GM19455 (cell line): ENCODE measurements at regions not wholly inside any gene's neighbourhood (a gene's known extent, or its start where the extent isn't known, plus 50 kb on each side); places are given as distances from the start of the nearest gene placed in this dataset.

Source experiments
- ATAC-seq: cut with Tn5 transposase; IDR thresholded peaks from one replicate; pipeline ENCODE4 v1.9.1; 2021; ENCODE audit not compliant: unreplicated experiment

DNA sequence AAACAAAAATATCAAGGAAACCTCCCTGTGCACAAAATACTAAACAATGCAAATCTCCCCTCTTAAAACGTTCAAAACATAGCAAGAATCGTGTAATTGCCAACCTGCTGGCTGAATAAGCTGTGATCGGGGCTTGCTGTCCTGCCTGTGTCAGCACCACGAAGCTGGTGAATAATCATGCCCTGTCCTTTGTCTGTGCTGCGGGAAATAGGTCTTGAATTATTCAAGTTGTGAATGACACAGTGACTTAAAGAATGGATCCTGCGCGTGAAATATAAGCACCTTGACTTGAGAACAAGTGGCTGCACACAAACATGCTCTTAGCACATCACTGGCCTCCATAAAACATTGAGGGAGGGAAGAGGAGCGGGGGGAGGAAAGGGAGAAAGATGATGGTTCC, 130.2 kb downstream of the OAT start:
- no peak for ATAC-seq

DNA sequence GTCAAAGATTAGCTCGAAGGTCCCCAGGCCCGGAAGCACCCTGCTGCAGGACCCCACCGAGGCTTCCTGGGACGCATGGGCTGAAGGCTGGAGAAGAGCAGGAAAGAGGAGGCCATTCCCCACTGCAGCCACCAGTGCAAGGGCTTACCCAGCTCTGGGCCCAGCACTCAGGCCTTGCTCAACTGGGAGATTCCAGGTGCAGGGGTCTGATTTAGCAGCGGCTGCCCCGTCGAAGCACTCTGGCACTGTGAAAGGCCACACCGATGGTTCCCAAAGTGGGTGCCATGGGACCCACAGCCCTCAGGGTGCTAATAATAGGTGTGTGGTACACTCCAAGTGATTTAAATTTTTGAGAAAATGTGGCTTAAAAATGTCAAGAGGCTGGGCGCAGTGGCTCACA, 130.9 kb downstream of the OAT start:
- ATAC-seq, result no peak

DNA sequence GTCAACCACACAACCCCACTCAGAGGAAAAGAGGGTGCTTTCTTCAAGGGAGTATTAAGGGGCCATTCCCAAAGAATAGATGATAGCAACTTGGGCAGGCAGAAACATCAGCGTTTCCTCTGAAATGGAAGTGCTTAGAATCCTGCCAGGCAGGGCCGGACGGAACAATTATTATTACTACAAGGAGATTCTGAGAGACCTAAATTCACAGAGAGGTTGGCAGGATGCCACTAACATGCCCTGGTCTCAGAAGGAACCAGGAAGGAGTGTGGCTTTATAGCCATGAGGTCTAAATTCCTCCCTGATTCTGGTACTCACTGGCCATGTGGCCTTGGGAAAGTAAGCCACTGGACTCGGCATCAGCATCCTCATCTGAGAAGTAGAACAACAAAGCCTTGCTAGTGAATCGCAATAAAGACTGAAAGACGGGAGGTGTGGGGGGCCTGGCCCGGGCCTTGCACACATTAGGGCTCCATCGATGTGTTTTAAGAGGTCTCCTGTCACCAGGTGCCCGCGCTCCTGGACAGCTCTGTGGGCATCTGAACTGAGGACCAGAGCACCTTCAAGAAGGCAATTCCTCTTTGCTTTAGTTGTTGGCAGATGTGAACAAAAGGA, 131.5 kb downstream of the OAT start:
- no peak for ATAC-seq

DNA sequence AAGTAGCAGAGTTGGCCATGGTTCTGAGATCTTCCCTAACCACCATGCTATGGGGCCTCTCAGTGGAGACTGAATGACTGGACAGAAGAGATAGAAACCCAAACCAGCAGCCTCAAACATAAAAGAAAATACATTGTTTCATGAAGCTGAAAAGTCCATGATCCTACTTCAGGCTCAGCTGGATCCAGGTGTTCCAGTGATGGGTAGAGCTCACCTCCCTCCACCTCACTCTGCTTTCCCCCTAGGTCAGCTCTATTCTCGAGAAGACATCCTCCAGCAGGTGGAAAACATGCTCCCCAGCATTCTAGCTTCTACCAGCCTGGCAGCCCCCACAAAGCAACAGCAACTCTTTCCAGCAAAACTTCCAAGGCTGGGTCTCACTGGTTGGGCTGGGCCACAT, 132.1 kb downstream of the OAT start:
- ATAC-seq, result no peak

DNA sequence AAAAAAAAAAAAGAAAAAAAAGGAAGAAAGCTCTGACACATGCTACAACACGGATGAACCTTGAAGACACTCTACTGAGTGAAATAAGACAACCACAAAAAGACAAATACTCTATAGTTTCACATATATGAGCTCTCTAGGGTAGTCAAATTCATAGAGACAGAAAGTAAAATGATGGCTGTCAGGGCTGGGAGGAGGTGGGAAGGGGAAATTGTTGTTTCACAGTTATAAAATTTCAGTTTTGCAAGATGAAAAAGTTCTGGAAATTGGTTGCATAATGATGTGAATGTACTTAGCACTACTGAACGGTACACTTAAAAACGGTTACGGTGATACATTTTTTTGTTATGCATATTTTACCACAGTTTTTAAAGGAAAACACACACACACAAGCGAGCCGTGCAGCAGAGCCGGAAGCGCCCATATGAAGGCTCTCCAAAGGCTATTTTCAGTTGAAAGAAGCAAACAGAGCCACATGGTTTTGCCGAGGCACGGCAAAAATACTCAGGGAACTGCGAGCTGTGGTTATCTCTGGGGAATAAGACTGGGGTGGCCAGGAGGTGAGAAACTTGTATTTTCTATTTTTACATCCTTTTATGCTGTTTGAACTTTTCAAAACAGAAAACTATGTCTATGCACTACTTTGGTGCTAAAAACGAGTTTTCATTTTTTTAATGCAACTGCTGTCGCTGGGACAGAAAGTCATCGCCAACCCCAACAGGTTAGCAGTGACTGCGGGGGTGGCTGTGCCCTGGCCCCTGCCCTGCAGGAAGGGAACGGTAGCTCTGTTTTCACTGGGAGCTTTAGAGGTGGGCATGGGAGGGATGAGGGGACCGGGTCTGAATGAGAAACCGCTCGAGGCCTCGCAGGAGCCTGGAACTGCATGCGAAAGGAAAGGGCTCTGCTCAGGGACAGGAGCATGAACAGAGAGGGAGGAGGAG, 132.9 kb downstream of the OAT start:
- ATAC-seq, result peak; percentile 61

DNA sequence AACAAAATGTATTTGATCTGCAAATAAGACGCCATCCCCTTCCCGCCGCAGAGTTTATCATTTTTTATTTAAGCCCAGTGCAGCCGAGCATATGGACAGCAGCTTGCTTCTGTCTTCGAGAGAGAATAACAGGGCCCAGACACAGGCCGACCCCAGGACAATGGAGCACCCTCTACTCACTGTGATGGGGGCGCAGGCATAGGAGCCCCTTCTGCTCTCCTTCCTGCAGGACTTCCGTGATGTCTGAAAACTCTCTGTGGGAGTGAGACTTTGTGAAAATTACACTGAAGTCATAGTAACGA, 134.8 kb downstream of the OAT start:
- no peak for ATAC-seq

DNA sequence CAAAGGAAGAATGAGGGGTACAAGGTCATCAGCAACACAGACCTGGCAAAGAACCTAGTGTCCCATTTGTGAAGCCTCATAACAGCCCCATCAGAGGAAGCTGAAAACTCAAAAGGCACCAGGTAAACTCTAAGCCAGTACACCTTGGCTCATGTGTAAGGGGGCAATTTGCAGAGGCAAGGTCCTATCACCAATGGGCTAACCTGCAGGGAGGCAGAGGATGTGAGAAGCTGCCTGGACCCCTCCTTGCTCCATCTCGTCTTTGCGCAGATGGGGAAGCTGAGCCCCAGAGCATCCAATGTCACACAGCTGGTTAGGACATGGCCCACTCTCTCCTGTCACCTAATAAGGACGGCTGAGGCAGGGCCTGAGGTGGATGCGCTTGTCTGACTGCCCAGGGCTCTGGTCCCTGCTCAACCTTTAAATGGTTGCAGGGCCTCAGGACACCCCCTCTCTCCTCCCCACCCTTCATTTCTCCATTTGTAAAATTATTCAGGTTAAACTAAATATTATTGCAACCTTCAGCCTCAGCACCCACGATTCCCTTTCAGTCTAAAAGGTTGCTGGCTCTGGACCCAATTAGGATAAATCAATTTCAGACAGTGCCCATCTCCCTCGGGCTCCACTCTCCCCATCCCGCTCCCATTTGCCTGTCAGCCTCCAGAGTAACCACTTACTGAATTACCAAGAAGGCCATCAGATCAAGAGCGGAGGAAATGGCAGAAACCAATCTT, 135.3 kb downstream of the OAT start:
- ATAC-seq, result no peak

DNA sequence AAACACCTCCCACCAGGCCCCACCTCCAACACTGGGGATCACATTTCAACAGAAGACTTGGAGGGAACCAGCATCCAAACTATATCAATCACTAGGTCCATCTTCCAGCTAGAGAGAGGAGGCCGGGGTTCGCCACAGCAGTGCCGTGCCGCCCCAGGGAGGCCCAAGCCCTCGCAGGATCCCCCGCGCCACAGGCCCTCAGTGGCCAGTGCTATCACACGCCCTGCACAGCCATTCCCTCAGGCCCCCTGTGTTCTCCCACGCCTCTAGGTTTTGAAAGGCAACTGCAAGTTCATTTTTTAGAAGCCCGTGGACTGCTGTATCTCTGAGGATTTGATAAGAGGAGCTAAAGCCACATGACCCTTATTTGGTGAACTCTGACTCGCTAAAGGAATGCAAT, 136.4 kb downstream of the OAT start:
- ATAC-seq, result no peak

DNA sequence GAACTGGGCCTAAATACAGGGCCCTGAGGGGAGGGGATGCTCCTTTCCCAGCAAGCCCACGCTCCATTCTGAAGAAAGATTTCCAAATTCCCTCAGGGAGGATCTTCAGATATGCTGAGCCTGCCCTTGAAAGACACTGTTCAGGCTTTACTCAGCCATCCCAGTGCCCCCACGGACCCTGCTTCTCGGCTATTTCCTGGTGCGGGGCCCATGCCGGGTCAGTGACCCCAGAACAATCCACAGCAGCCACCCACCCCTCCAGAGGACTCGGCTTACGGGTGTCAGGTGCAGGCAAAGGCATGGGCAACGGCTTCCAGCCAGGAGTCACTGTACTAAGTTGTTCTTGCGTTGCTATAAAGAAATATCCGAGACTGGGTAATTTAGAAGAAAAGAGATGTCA, 137.1 kb downstream of the OAT start:
- ATAC-seq, result no peak

DNA sequence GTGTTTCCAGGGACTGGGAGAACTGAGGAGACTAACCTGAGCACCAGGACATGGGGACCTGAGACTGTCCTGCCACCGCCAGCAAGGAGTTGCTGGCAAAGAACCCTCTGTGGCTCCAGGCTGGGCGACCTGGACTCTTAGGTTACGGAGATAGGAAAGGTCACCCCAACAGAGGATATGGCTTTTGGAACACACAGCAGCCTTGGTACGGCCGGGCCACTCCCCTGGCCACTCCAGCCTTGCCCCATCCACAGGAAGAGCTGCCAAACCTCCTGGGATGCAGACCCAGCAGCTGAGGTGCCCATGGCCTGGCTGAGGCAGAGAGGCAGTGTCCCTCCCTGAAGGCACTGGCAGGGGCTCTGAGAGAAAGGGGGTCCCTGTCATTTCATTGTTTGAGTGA, 137.8 kb downstream of the OAT start:
- no peak for ATAC-seq

DNA sequence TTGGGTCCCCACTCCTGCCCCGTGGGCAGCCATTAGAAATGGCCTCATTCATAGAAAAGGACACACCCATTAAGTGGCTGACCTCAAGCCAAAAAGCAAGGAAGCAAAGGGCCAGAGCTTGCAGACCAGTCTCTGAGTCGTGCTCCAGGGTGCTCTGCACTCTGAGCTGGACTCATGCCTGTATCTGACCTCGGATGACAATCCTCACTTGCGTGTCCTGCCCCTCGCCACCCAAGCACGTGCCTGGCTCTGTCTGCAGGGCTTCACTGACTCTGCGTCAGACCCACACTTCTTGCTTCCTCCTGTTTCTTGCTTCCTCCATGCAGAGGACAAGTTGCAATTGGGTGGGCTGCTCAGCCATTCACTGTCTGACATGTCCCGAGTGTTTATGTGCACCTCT, 138.8 kb downstream of the OAT start:
- ATAC-seq, result no peak

DNA sequence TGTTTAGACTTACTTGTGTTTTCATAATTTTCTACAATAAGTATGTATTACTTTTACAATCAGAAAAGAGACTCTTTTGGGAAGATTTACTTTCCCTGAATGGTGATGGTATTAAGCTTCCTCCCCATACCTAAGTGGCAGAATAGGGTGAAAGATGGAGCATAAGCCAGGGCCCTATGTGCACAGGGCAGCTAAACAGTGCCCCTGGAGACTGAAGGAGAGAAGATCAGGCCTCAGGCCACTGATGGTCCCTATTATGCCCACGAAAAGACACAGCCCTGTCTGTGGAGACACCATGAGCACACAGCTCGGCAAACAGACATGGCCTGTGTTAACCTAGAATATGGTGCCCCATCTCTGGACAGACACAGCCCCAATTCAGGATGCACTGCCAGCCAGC, 139.4 kb downstream of the OAT start:
- ATAC-seq, result no peak

DNA sequence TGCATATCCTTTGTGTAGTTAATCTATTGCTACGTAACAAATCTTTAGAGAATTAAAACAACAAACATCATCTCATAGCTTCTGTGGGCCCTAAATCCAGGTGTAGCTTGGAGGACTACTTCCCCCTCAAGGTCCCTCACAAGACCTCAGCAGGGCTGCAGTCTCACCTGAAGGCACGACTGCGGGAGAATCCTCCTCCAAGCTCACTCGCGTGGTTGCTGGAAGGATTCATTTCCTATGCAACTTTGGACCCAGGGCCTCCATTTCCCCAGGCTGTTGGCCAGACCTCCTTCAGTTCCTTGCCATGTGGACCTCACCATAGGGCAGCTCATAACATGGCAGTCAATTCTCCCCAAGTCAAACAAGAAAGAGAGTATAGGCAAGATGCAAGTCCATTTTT, 140.4 kb downstream of the OAT start:
- ATAC-seq, result no peak

DNA sequence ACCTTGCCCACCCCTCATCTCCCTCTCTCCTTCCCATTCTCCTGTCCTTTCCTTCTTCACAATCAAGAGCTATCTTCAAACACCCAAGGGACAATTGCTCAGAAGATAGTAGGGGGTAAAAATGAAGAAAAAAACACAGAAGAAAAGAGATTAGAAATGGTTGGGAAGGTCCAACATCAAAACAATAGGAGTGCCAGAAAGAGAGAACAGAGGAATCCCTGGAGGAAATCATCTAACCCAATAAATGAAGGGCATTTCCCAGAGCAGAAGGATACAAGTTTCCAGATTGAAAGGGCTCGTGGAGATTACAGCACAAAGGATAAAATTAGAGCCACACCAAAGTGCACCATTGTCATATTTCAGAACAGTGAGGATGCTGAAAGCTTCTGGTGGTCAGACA, 145.6 kb downstream of the OAT start:
- no peak for ATAC-seq

DNA sequence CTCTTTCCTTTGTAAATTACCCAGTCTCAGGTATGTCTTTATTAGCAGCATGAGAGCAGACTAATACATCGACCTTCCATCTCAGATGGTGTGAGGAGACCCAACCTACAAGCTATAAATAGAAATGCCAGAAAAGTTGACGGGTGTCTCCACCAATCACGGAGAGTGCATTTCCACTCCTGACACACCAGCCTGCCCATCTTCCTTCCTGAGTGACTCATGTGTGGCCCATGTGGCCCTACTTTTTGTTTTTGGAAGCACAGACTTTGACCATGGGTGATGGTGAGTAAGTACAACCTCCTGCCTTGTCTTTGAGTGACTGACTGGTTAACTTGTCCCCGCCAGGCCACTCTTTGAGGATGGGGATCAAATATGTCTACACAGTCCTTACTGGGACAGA, 147.0 kb downstream of the OAT start:
- no peak for ATAC-seq

DNA sequence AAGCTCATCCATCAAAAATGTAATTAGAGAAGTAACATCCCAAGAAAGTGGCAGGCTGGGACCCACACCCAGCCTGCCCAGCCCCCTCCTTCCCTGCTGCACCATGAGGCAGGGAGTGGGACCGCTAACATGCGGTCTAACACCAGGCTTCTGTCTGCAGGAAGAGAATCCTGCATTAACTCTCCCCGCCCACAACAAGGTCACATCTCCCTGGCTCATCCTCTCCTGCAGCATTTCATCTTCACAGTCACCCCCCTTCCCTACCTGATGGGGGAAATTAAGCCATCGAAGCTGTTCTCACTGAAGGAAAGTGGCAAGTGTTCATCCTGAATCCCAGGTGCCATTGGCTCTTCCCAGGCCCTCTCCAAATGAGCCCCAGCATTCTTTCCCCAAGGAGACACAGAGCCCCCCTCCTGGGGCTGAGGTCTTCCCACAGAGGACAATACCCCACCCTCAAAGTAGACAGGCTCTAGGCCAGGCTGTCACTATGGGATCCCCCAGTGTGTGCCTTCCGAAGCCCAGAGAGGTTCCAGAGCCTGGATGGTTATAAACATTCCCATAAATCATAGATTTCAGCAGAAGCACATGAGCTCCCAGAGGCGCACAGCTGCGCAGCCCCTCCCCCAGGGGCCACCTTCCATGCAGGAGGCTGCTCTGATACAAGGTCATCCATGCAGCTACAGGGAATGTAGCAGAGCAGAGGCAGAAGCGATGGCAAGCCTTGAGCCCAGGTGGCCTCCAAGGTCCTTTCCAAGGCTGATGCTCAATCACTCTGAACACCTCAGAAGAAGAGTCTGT, 148.0 kb downstream of the OAT start:
- no peak for ATAC-seq

DNA sequence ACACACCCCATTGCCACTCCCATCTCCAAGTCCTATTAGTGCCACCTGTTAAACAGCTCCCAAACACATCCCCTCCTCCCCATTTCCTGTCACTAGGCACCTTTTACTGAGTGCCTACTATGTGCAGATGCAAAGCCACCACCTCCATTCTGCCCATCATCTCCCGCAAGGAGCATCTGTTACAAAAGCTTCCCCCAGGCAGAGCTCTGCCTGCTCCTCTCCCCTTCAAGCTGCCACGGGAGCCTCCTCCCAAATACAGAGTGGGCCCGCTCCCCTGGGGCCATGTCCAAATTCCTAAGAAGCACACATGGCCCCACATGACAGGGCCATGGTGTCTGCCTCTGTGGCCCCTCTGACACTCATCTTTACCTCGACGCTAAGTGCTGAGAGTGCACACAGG, 149.7 kb downstream of the OAT start:
- no peak for ATAC-seq

DNA sequence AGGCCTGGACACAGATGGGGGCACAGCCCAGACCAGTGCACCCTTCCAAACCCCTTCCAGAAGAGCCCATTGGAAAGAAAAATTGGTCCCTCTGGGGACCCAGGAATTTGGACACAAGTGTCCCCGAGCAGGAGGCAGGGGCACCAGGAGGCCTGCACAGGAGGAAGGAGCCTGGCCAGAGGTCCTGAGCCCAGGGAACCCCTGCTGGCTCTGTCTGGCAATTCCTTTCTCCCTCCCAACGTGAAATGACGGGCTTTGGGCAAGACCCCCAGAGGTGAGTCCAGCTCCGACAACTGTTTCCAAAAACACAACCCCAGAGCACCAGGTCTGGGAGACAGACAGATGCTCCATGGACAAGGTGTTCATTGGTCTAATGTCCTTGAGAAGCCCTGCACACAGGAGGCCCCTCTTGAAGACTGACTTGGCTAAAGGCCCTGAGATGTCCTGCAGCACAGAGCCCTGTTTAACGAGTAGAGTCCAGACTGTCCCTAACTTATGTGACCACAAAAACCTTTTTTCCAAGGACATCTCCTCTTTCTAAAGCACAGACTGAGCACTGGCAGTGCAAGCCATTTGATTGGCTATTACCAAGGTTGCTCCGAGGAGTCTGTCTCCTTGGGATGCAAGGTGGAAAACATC, 150.7 kb downstream of the OAT start:
- no peak for ATAC-seq

DNA sequence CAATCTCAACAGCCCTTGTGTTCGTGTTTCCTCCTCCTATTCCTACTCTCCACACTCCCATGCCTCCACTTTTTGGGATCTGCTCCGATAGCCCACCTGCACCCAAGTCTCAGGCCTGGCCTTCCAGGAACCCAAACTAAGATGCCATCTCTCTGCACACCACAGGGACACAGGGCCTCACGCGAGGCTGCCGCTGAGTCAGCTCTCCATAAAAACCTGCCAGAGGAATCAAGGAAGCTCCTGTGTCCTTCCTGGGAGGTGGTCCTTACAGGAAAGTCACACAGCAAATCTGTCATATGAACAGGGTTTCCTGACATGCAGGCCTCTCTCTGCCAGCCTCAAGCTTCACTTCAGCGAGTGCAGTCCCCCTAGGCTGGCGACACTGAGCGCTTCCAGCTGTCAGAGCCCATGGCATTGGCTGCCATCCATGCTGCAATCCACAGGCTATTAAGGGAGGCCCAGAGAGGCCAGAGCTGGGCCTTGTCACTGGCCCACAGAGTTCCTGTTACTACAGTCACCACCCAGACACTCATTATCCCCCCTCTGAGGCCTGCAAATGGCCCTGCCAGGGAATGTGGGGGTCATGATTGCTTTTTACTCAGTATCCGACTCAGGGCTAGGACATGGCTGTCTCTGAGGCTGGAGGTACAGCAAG, 151.4 kb downstream of the OAT start:
- no peak for ATAC-seq

DNA sequence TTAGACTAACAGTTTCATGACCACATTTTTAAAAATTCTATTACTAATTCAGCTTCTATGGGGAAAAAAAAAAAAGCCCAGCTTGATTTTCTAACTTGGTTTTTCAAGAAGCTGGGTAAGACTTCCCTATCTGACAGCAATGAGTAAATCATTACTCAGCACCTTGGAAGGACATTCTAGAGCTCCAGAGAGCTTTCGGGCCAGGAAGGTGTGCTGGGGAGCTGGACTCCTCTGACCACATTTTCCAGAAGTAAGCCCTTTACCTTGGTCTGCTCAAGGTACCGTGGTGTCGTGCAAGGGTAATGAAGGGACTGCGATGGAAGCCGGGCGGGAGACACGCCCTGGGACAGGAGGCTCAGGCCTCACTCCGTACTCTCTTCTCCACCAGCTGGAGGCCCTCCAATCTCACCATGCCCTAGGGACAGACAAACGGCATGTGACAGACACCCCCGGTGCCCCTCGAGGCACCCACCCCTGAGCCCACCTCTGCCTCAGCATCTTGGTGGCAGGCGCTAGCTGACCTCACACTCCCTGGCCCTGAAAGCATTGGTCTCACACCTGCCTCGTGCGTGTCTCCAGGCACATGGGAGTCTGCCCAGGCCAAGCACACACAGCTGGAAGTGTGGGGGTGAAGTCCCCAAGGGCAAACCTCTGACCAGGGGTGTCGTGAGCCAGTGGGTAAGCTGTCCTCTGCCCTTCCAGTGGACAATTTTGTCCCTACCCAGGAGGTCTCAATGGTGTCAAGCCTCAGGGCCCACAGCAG, 152.1 kb downstream of the OAT start:
- no peak for ATAC-seq
